ENCODE measurements at regions not wholly inside any gene's neighbourhood (a gene's known extent, or its start where the extent isn't known, plus 50 kb on each side); places are given as distances from the start of the nearest gene placed in this dataset.
A peak's percentile ranks its signal among the peaks of the same experiment; 100 is the strongest.
"Not testable (repeated sequence)": the region's sequence is repeated elsewhere in the genome, so short reads cannot be mapped to it uniquely, and the experiment has no call there.

DNA sequence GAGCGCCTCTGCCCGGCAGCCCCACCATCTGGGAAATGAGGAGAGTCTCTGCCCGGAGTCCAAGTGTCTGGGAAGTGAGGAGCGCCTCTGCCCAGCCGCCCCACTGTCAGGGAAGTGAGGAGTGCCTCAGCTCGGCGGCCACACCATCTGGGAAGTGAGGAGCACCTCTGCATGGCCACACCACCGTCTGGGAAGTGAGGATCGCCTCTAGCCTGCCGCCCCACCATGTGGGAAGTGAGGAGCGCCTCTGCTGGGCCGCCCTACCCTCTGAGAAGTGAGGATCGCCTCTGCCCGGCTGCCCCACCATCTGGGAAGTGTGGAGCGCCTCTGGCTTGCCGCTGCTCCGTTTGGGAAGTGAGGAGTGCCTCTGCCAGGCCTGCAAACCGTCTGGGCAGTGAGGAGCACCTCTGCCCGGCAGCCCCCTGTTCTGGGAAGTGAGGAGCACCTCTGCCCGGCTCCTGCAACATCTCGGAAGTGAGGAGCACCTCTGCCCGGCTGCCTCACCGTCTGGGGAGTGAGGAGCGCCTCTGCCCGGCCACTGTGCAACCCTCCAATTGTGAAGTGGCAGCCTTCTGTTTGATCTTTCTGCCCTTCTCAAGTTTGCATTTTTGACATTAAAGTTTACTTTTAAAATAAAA lies 60.8 kb upstream of the CEACAM21 start:
- Histone ChIP-seq H3K27me3 (ENCODE audit: insufficient read depth, insufficient read length) (peaks cover 100% of the 10 kb centered on the region), H3K4me1 (ENCODE audit: insufficient read depth, insufficient read length) (no peaks in the 10 kb centered on the region), H3K36me3 (ENCODE audit: insufficient read depth, insufficient read length, low read length) (no peaks in the 10 kb centered on the region), H3K4me3 (ENCODE audit: insufficient read length, low read depth) (no peak overlapping the region), H3K9me3 (ENCODE audit: insufficient read depth, low read length) (peaks cover 16% of the 10 kb centered on the region; the same call in 1 of the 2 replicates), H3K9ac (ENCODE audit: insufficient read length, low read depth) (no peak overlapping the region)
- no peak for DNase-seq (ENCODE audit: low read depth, low spot score)
- TF ChIP-seq YY1 (IDR thresholded peaks at IDR 0.05; ENCODE audit: insufficient read depth, insufficient read length) (no peak), ZNF274 (IDR thresholded peaks at IDR 0.05; ENCODE audit: low read depth, low read length) (no peak), SUZ12 (IDR thresholded peaks at IDR 0.05; ENCODE audit: extremely low read depth, insufficient read depth, insufficient read length) (no peak)

DNA sequence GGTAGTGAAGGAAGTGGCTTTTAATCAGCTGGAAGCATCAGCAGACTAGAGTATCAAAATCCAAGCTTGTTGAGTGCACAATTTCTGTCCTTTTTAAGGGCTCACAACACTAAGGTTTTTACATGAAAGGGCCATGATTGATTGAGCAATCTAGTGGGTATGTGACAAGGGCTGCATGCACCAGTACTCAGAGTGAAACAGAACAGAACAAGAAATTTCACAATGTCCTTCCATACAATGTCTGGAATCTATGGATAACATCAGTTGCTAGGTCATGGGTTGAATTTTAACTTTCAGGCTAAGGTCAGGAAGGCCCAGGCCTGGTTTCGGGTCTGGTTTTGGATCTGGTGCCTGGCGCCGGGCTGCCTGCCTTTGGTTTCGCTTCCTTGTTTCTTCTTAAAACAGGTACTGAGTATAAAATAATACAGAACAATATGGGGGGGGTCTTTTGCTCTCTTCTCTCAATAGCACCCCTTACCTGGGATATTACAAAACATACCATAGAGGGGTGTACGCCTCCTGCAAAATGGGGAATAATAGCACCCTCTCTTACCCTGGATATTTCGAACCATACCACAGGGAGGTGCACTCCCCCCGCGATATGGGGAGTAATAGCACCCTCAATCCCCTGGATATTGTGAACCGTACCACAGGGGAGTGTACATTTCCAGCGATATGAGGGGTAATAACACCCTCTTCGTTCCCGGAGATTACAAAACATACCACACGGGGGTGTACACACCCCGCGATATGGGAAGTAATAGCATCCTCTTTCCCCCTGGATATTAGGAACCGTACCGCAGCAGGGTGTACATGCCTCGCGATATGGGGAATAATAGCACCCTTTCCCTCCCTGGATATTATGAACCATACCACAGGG lies 59.4 kb upstream of the CEACAM21 start:
- H3K9me3 ChIP-seq (ENCODE audit: insufficient read depth, low read length), result peaks cover 16% of the 10 kb centered on the region; the same call in 1 of the 2 replicates
- H3K4me1 ChIP-seq (ENCODE audit: insufficient read depth, insufficient read length); DNase-seq (ENCODE audit: low read depth, low spot score); H3K36me3 ChIP-seq (ENCODE audit: insufficient read depth, insufficient read length, low read length); H3K4me3 ChIP-seq (ENCODE audit: insufficient read length, low read depth); H3K9ac ChIP-seq (ENCODE audit: insufficient read length, low read depth): not testable (repeated sequence)
- H3K27me3 ChIP-seq (ENCODE audit: insufficient read depth, insufficient read length), result peaks cover 100% of the 10 kb centered on the region

DNA sequence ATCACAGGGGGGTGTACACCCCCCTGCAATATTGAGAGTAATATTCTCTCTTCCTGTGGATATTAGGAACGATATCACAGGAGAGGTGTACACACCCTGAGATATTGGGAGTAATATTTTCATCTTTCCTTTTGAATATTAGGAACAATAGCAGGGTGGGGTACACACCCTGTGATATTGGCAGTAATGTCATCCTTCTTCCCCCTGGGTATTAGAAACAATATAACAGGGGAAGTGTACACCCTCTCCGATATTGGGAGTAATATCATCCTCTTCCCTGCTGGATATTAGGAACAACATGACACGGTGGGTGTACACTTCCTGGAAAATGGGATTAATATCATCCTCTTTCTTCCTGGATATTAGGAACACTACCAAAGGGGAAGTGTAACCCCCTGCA lies 57.8 kb upstream of the CEACAM21 start:
- H3K9me3 ChIP-seq (ENCODE audit: insufficient read depth, low read length), result peaks cover 16% of the 10 kb centered on the region; the same call in 1 of the 2 replicates
- no peaks in the 10 kb centered on the region for H3K36me3 ChIP-seq (ENCODE audit: insufficient read depth, insufficient read length, low read length)
- no peak overlapping the region for H3K9ac ChIP-seq (ENCODE audit: insufficient read length, low read depth)
- no peak overlapping the region for H3K4me3 ChIP-seq (ENCODE audit: insufficient read length, low read depth)
- DNase-seq (ENCODE audit: low read depth, low spot score), result no peak
- H3K27me3 ChIP-seq (ENCODE audit: insufficient read depth, insufficient read length), result peaks cover 100% of the 10 kb centered on the region
- no peaks in the 10 kb centered on the region for H3K4me1 ChIP-seq (ENCODE audit: insufficient read depth, insufficient read length)
- TF ChIP-seq ZNF274 (IDR thresholded peaks at IDR 0.05; ENCODE audit: low read depth, low read length), result no peak
- no peak for TF ChIP-seq YY1 (IDR thresholded peaks at IDR 0.05; ENCODE audit: insufficient read depth, insufficient read length)
- no peak for TF ChIP-seq SUZ12 (IDR thresholded peaks at IDR 0.05; ENCODE audit: extremely low read depth, insufficient read depth, insufficient read length)

DNA sequence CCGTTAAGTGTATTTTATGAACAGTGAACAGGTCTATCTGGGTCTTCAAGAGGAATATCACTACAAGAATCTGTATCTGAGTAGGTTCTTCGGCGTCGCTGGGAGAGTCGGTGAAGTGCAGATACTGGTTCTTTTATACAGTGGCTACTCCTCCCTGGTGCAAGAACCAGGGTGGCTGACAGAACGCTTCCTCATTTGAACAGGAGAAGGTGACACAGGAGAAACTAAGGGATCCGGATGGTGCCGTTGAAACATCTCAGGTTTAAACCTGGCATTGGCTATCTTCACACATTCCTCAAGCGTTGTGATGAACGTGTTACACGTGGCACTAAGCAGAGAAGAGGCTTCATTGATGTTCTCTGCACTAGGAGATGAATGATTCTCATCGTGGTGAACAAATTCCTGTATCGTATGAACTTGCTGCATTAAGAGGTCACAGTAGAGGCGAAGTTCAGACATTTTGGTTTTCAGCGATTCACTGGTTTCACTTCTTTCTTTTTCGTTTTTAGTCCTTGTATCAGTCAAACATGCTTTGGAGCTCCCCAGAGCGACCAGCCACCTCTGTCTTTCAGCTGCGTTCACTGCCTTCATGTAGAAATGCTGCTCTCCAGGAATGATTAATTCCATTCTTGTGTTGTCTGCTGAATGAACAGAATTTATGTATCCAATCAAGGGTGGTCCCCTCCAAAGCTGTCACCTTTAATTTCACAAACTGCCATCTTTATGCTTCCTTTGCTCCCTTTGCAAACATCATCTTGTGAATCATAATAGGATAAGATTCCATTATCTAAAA lies 54.6 kb upstream of the CEACAM21 start:
- H3K4me1 ChIP-seq (ENCODE audit: insufficient read depth, insufficient read length); H3K36me3 ChIP-seq (ENCODE audit: insufficient read depth, insufficient read length, low read length); H3K9me3 ChIP-seq (ENCODE audit: insufficient read depth, low read length); H3K4me3 ChIP-seq (ENCODE audit: insufficient read length, low read depth); H3K9ac ChIP-seq (ENCODE audit: insufficient read length, low read depth); DNase-seq (ENCODE audit: low read depth, low spot score): not testable (repeated sequence)
- peaks cover 99% of the 10 kb centered on the region for H3K27me3 ChIP-seq (ENCODE audit: insufficient read depth, insufficient read length)

DNA sequence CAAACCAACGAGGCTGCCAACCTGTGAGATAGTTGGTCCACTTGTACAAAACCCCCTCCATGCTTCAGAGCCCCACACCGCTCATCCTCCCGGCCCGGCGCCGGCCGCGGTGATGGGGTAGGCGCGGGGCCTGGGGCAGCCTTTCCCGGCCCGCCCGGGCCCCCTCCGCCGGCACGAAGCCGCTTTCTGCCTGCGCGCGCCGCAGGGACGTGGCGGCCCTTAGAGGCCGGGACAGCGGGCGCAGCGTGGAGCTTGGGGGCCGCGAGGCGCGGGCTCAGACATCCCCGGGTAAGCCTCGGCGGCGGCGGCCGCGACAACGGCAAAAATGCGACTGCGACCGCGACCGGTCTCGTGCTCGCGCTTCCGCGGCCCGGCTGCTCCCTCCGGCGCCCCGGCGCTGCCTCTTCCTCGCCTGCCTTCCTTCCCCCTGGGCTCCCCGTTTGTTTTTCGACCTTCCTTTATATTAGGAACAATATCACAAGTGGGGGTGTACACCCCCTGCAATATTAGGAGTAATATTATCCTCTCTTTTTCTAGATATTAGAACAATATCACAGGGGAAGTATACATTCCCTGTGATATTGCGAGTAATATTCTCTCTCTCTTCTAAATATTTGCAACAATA lies 53.9 kb upstream of the CEACAM21 start:
- peak; percentile 97 for TF ChIP-seq SUZ12 (IDR thresholded peaks at IDR 0.05; ENCODE audit: extremely low read depth, insufficient read depth, insufficient read length)
- no peak for TF ChIP-seq YY1 (IDR thresholded peaks at IDR 0.05; ENCODE audit: insufficient read depth, insufficient read length)
- Histone ChIP-seq H3K9ac (ENCODE audit: insufficient read length, low read depth) (no peak overlapping the region), H3K27me3 (ENCODE audit: insufficient read depth, insufficient read length) (peaks cover 99% of the 10 kb centered on the region), H3K4me3 (ENCODE audit: insufficient read length, low read depth) (no peak overlapping the region), H3K4me1 (ENCODE audit: insufficient read depth, insufficient read length) (no peaks in the 10 kb centered on the region), H3K9me3 (ENCODE audit: insufficient read depth, low read length) (no peaks in the 10 kb centered on the region), H3K36me3 (ENCODE audit: insufficient read depth, insufficient read length, low read length) (no peaks in the 10 kb centered on the region)
- no peak for DNase-seq (ENCODE audit: low read depth, low spot score)

DNA sequence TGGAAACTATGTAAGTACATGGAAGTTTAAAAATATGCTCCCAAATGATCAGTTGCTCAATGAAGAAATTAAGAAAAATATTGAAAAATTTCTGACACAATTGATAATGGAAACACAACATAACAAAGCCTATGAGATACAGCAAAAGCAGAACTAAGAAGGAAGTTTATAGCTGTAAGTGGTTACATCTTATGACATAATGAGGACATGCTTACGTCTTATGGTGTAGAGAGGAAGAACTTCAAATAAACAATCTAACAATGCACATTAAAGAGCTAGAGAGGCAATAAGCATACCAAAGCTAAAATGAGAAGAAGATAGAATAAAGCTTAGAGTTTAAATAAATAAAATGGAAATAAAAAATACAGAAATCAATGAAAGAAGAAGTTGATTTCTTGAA lies 50.0 kb upstream of the CEACAM21 start:
- H3K36me3 ChIP-seq (ENCODE audit: insufficient read depth, insufficient read length, low read length), result no peaks in the 10 kb centered on the region
- no peak overlapping the region for H3K4me3 ChIP-seq (ENCODE audit: insufficient read length, low read depth)
- H3K9me3 ChIP-seq (ENCODE audit: insufficient read depth, low read length), result no peaks in the 10 kb centered on the region
- no peak for TF ChIP-seq SUZ12 (IDR thresholded peaks at IDR 0.05; ENCODE audit: extremely low read depth, insufficient read depth, insufficient read length)
- no peak for TF ChIP-seq ZNF274 (IDR thresholded peaks at IDR 0.05; ENCODE audit: low read depth, low read length)
- TF ChIP-seq YY1 (IDR thresholded peaks at IDR 0.05; ENCODE audit: insufficient read depth, insufficient read length), result no peak
- H3K9ac ChIP-seq (ENCODE audit: insufficient read length, low read depth), result no peak overlapping the region
- H3K27me3 ChIP-seq (ENCODE audit: insufficient read depth, insufficient read length), result peaks cover 97% of the 10 kb centered on the region
- no peak for DNase-seq (ENCODE audit: low read depth, low spot score)
- H3K4me1 ChIP-seq (ENCODE audit: insufficient read depth, insufficient read length), result no peaks in the 10 kb centered on the region

Data from NT2/D1 (cell line).